HG02798 (cell line): ENCODE measurements at regions not wholly inside any gene's neighbourhood (a gene's known extent, or its start where the extent isn't known, plus 50 kb on each side); places are given as distances from the start of the nearest gene placed in this dataset.
"Not testable (repeated sequence)": the region's sequence is repeated elsewhere in the genome, so short reads cannot be mapped to it uniquely, and the experiment has no call there.

Source experiments
- ATAC-seq: cut with Tn5 transposase; IDR thresholded peaks from one replicate; pipeline ENCODE4 v1.9.1; 2021; ENCODE audit warnings: mild to moderate bottlenecking; ENCODE audit not compliant: unreplicated experiment, poor library complexity

DNA sequence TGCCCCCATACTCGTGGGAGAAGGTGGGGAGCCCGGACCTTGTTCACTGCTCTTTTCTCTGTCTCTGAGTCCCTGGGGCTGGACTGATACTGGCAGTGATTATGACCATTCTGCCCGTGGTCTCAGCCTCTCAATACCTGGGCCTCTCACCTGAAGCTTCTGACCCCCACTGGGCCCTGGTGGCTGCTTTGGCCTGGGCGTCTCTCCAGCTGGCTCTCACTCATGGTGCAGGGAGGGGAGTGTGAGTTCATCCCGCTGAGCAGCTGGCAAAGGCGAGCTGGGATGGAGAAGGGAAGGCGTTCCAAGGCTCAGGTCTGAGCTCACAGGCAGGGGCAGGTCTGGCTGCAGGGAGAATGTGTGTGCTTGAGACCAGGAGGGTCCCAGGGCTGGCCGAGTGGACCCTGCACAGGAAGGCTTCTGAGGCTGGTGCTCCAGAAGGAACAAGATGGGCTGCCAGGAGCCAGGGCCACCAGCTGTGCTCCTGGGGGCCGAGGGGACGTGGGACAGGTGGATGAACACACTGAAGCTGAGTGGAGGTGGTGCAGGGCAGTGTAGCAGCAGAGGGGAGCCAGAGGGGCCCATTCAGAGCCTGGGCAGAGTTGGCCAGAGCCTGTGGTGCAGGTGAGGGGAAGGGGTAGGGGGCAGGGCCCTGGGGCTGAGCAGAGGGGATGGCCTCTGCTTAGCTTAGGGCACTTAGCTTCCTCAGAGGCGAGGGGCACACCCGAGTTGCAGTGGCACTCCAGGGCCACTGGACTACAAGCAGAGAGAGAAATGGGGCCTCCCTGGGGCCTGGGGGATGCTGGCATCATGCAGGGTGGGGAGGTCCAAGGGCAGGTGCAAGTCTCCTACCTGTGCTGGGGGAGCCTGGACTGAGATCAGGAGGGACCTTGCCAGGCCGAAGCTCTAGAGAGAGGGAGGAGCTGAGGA lies 122.5 kb downstream of the TMEM121 start:
- not testable (repeated sequence) for ATAC-seq

DNA sequence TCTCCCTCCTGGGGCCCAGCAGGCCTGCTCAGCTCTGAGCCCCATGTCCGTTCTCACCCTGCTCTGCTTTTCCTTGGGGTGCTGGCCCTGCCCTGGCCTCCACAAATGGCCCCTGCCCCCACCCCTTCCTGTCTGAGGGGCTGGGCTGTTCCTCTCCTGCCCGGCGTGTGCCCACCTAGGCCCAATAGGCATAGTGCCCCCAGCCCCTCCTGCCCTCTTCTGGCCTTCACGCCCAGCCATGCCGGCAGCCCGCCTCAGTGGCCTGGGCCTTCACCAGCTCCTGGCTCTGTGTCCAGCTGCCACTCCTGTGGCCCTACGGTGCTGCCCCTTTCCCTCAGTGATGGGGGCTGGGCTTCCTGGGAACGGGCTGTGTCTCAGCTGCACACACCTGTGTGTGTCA lies 125.9 kb downstream of the TMEM121 start:
- not testable (repeated sequence) for ATAC-seq

- not testable (repeated sequence) for ATAC-seq
Observed at GRCh38 chr14:105653921-105654320, 127.5 kb downstream of the TMEM121 start.

DNA sequence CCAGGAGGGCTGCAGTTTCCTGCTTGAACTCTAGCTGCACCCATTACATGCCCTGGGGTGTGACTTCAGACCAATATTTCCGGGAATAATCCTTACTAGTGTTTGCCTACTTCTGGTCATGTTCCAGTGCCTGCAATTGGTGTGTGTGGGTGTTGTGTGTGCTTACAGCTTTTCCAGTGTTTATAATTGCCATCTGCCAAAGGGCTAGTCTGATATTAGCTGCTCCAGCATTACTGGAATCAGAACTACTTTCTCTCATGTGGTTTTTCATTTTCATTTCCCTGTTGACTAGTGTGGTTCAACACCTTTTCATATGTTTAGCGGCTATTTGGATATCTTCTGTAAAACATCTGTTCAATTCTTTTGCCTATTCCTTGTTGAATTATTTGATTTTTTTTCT lies 132.9 kb downstream of the TMEM121 start:
- ATAC-seq, result not testable (repeated sequence)

- ATAC-seq, result no peak
Observed at GRCh38 chr14:105659935-105660527, 133.6 kb downstream of the TMEM121 start.

DNA sequence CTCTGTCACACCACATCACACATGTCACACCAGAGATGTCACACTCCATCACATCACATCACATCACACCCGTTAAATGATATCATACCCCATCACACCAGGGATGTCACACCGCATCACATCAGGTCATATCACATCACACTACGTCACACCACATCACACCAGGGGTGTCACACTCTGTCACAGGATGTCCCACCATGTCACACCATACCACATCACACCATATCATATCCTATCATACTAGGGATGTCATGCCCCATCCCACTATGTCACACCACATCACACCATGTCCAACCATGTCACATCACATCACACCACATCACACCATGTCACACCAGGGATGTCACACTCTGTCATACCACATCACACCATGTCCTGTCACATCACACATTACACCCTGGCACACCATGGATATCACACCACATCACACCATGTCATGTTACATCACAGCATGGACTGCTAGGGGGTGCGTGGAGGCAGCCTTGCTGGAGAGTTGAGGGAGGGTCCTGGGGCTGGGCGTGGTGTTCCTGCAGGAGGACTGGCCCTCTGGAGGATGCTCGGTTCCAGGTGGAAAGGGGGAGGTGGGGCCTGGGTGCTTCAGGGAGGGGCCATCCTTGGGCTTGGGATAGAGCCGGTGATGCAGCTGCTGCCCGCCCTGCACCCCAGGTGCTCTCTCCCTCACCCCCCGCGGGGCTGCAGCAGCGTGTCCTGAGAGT lies 134.6 kb downstream of the TMEM121 start:
- no peak for ATAC-seq

DNA sequence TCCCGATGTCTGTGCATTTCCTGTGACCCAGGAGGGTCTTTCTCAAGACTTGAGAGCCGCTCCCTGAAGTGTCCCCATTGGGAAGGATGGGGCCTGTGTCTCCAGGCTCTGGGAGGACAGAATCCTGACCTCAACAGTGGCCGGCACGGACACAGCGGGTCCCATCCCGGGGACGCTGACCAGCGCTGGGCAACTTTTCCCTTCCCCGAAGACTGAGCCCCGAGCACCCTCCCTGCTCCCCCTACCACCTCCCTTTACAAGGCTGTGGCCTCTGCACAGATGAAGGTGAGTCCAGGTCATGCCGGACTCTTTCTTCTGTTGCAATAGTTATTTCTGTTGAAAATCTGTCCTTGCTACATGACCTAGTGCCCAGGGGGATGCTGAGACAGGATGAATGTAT lies 135.7 kb downstream of the TMEM121 start:
- not testable (repeated sequence) for ATAC-seq

DNA sequence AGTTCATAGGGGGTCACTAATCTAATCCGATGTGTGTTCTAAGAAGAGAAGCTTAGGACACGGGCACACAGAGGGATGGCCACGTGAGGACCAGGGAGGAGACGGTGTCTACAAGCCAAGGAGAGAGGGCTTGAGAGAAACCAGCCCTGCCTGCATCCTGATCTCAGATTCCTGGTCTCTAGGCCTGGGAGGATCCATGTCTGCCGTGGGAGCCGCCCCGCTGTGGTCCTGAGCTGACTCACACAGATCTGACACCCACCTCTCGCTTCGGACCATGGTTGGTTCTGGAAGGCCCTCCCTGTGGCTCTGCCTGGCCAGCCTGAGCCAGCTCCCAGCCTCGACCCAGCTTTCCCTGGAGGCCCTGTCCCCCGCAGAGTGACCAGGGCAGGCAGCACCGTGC lies 136.2 kb downstream of the TMEM121 start:
- ATAC-seq, result not testable (repeated sequence)

- not testable (repeated sequence) for ATAC-seq
Observed at GRCh38 chr14:105663323-105663722, 136.9 kb downstream of the TMEM121 start.

DNA sequence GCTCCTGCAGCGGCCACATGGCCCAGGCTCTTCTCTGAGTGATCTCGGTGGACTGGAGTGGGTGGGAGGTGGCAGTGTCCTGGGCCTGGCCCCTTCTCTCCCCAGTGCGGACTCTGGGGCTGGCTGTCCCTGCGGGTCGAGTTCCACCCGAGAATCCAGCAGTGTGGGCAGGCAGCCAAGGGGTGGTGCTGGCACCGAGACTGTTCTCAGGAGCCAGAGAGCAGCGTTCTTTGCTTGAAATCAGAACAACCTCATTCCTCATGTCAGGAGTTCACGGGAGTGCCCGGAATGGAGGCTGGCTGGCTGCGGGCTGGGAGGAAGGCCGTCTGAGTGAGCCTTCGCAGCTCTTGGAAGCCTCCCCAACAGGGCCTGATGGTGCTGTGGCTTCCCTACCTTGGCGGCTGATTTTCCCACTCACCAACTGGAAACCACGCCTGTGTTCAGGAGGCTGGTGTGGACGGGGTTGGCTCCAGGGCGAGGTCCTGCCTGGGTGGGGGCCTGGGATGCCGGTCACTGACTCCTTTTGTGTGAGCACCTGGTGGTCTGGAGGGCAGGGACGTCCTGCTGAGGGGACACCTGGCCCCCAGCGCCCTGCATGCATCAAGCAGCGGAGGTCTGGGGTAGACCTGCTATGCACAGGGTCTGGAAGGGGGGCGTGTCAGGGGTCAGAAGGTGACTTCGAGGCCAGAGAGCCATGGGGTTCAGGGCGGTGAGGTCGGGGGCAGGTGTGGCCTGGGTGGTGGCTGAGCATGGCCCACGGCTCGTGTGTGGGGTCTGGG lies 137.6 kb downstream of the TMEM121 start:
- ATAC-seq, result not testable (repeated sequence)

- ATAC-seq, result no peak
Observed at GRCh38 chr14:105664691-105665090, 138.3 kb downstream of the TMEM121 start.

GRCh38 chr14:105665247-105665950 lies 139.0 kb downstream of the TMEM121 start:
- no peak for ATAC-seq

DNA sequence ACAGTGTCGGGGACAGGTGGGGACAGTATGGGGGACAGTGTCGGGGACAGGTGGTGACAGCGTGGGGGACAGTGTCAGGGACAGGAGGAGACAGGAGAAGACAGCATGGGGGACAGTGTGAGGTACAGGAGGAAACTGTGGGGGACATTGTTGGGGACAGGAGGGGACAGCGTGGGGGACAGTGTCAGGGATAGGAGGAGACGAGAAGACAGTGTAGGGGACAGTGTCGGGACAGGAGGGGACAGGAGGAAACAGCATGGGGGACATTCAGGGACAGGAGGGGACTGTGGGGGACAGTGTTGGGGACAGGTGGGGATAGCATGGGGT lies 139.5 kb downstream of the TMEM121 start:
- no peak for ATAC-seq

DNA sequence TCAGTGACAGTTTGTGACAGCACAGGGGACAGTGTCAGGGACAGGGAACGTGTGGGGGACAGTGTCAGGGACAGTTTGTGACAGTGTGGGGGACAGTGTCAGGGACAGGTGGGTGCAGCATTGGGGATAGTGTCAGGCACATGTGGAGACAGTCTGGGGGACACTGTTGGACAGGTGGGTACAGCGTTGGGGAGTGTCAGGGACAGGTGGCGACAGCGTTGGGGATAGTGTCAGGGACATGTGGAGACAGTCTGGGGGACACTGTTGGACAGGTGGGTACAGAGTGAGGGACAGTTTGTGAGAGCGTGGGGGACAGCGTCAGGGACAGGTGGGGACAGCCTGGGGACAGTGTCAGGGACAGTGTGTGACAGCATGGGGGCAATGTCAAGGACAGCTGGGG lies 140.0 kb downstream of the TMEM121 start:
- ATAC-seq, result no peak

GRCh38 chr14:105666991-105667662 lies 140.7 kb downstream of the TMEM121 start:
- ATAC-seq, result not testable (repeated sequence)

DNA sequence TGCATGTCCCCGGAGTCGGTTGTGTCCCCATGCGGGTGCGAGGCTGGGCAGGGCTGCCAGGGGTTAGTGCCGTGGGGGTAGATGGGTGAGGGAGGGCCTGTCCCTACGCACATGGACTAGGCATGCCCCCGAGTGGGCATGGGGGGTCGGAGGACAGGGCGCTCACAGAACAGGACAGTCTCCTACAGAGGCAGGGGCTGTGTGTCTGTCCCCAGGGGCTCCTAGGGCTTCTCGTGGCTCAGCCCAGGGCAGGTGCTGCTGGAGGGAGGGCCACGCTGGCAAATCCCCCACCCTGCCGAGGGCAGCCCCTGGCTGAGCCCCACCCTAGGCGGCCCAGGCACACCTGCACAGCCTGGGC lies 141.3 kb downstream of the TMEM121 start:
- not testable (repeated sequence) for ATAC-seq

DNA sequence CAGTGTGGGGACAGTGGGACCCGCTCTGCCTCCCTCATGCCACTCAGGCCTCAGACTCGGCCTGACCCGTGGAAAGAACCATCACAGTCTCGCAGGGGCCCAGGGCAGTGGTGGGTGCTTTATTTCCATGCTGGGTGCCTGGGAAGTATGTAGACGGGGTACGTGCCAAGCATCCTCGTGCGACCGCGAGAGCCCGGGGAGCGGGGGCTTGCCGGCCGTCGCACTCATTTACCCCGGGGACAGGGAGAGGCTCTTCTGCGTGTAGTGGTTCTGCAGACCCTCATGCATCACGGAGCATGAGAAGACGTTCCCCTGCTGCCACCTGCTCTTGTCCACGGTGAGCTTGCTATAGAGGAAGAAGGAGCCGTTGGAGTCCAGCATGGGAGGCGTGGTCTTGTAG lies 141.6 kb downstream of the TMEM121 start:
- ATAC-seq, result not testable (repeated sequence)

GRCh38 chr14:105668471-105669230 lies 142.3 kb downstream of the TMEM121 start:
- ATAC-seq, result not testable (repeated sequence)

DNA sequence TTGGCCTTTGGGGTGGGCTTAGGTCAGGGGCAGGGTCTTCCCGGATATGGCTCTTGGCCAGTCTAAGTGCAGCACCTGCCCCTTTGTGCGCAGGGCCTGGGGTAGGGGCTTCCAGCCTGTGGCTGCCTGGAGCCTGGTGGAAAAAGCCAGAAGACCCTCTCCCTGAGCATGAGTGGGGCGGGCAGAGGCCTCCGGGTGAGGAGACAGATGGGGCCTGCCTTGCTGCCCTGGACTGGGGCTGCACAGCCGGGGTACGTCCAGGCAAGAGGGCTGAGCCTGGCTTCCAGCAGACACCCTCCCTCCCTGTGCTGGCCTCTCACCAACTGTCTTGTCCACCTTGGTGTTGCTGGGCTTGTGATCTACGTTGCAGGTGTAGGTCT lies 142.8 kb downstream of the TMEM121 start:
- not testable (repeated sequence) for ATAC-seq
